ENCODE measurements at regions not wholly inside any gene's neighbourhood (a gene's known extent, or its start where the extent isn't known, plus 50 kb on each side); places are given as distances from the start of the nearest gene placed in this dataset.

GRCh38 chr12:107983756-107984472, 145.2 kb upstream of the WSCD2 start:
- DNase-seq = no peak

GRCh38 chr12:107984973-107985372, 144.1 kb upstream of the WSCD2 start:
- no peak for DNase-seq

- DNase-seq = no peak
Observed at GRCh38 chr12:107986183-107986582, 142.9 kb upstream of the WSCD2 start.

- DNase-seq = peak; percentile 14
Observed at GRCh38 chr12:107990325-107990724, 138.8 kb upstream of the WSCD2 start.

- no peak for DNase-seq
Observed at GRCh38 chr12:107992029-107992428, 137.1 kb upstream of the WSCD2 start.

GRCh38 chr12:107992870-107993451, 136.1 kb upstream of the WSCD2 start:
- no peak for DNase-seq

- no peak for DNase-seq
Observed at GRCh38 chr12:107998863-107999262, 130.2 kb upstream of the WSCD2 start.

- no peak for DNase-seq
Observed at GRCh38 chr12:108000111-108000510, 129.0 kb upstream of the WSCD2 start.

GRCh38 chr12:108004319-108004718, 124.8 kb upstream of the WSCD2 start:
- DNase-seq = no peak

GRCh38 chr12:108008163-108008905, 120.8 kb upstream of the WSCD2 start:
- DNase-seq = no peak

GRCh38 chr12:108009442-108010070, 119.5 kb upstream of the WSCD2 start:
- DNase-seq = no peak

GRCh38 chr12:108016022-108016564, 113.0 kb upstream of the WSCD2 start:
- no peak for DNase-seq

GRCh38 chr12:108017472-108018057, 111.5 kb upstream of the WSCD2 start:
- no peak for DNase-seq

- DNase-seq = no peak
Observed at GRCh38 chr12:108019862-108020261, 109.2 kb upstream of the WSCD2 start.

- DNase-seq = no peak
Observed at GRCh38 chr12:108021141-108021540, 107.9 kb upstream of the WSCD2 start.

GRCh38 chr12:108021949-108022522, 107.1 kb upstream of the WSCD2 start:
- no peak for DNase-seq

GRCh38 chr12:108029051-108029835, 99.8 kb upstream of the WSCD2 start:
- no peak for DNase-seq

- DNase-seq = no peak
Observed at GRCh38 chr12:108033090-108033489, 96.0 kb upstream of the WSCD2 start.

GRCh38 chr12:108035372-108035771, 93.7 kb upstream of the WSCD2 start:
- no peak for DNase-seq

- DNase-seq = no peak
Observed at GRCh38 chr12:108037960-108038359, 91.1 kb upstream of the WSCD2 start.

- DNase-seq = no peak
Observed at GRCh38 chr12:108039794-108040193, 89.3 kb upstream of the WSCD2 start.

GRCh38 chr12:108040947-108041346, 88.1 kb upstream of the WSCD2 start:
- no peak for DNase-seq
